Fibroblast of lung (primary cell): ENCODE measurements at regions not wholly inside any gene's neighbourhood (a gene's known extent, or its start where the extent isn't known, plus 50 kb on each side); places are given as distances from the start of the nearest gene placed in this dataset.

ENCODE experiments used
- CTCF ChIP-seq, 2 donors: IDR thresholded peaks in 1 of 2; conservative IDR thresholded peaks in 1 of 2; 1 replicate in 1 of 2; 2 replicates in 1 of 2; pipeline ENCODE4 v1.5.1; 2011 to 2012; ENCODE audit warnings: low read length in 2 of 2, control low read depth in 1 of 2, inconsistent platforms in 1 of 2, low read depth in 1 of 2, mild to moderate bottlenecking in 1 of 2
- EZH2 ChIP-seq: IDR thresholded peaks from 2 replicates; pipeline ENCODE4 v1.5.1; 2012; ENCODE audit warnings: low read length, control low read depth, mild to moderate bottlenecking; ENCODE audit errors: missing control alignments

GRCh38 chr15:23503980-23504379 is 56.9 kb upstream of the GOLGA6L2 start:
- TF ChIP-seq CTCF (conservative IDR thresholded peaks at IDR 0.05 in 1 of 2, IDR thresholded peaks at IDR 0.05 in 1 of 2; ENCODE audit: low read depth in 1 of 2, low read length in 2 of 2) (no peak), EZH2 (no peak)
